Neural crest cell (in vitro differentiated cells): ENCODE measurements at regions not wholly inside any gene's neighbourhood (a gene's known extent, or its start where the extent isn't known, plus 50 kb on each side); places are given as distances from the start of the nearest gene placed in this dataset.

Source experiments
- DNase-seq: peaks from one replicate; pipeline ENCODE4 v3.0.0; 2021; ENCODE audit warnings: low read depth, mixed read lengths, low spot score
- H3K27ac Mint-ChIP-seq: one replicate; pipeline ENCODE4 v1.8.0; 2021; ENCODE audit warnings: mild to moderate bottlenecking, mixed read lengths; ENCODE audit not compliant: unreplicated experiment
- H3K27me3 Mint-ChIP-seq: 2 replicates; pipeline ENCODE4 v1.8.0; 2021; ENCODE audit warnings: low read depth, mild to moderate bottlenecking, mixed read lengths
- H3K36me3 Mint-ChIP-seq: 2 replicates; pipeline ENCODE4 v1.8.0; 2021; ENCODE audit warnings: low read depth, mild to moderate bottlenecking, mixed read lengths
- H3K4me1 Mint-ChIP-seq: 2 replicates; pipeline ENCODE4 v1.8.0; 2021; ENCODE audit warnings: mixed read lengths
- H3K4me3 Mint-ChIP-seq: one replicate; pipeline ENCODE4 v1.8.0; 2021; ENCODE audit warnings: mild to moderate bottlenecking, mixed read lengths
- H3K9me3 Mint-ChIP-seq: 2 replicates; pipeline ENCODE4 v1.8.0; 2021; ENCODE audit warnings: mixed read lengths
- CTCF ChIP-seq: fragments of 200-600 bp; sonication (generic); conservative IDR thresholded peaks from 2 replicates; pipeline ENCODE4 v1.5.0; 2021; ENCODE audit warnings: antibody characterized with exemption, mild to moderate bottlenecking

GRCh38 chr3:159326998-159327397, 525.1 kb downstream of the MFSD1 start:
- TF ChIP-seq CTCF, result no peak
- no peaks in the 10 kb centered on the region for H3K4me1 Mint-ChIP-seq
- H3K4me3 Mint-ChIP-seq, result no peak overlapping the region
- H3K9me3 Mint-ChIP-seq, result no peaks in the 10 kb centered on the region
- no peak overlapping the region for H3K27ac Mint-ChIP-seq
- H3K36me3 Mint-ChIP-seq, result no peaks in the 10 kb centered on the region
- H3K27me3 Mint-ChIP-seq, result no peaks in the 10 kb centered on the region
- no peak for DNase-seq

- H3K9me3 Mint-ChIP-seq, result peaks cover under 1% of the 10 kb centered on the region
- no peaks in the 10 kb centered on the region for H3K27me3 Mint-ChIP-seq
- no peaks in the 10 kb centered on the region for H3K36me3 Mint-ChIP-seq
- TF ChIP-seq CTCF, result no peak
- no peak overlapping the region for H3K27ac Mint-ChIP-seq
- H3K4me3 Mint-ChIP-seq, result no peak overlapping the region
- DNase-seq, result no peak
- no peaks in the 10 kb centered on the region for H3K4me1 Mint-ChIP-seq
Observed at GRCh38 chr3:159332535-159333099, 530.8 kb downstream of the MFSD1 start.

GRCh38 chr3:159339131-159339530, 537.3 kb downstream of the MFSD1 start:
- no peaks in the 10 kb centered on the region for H3K4me1 Mint-ChIP-seq
- no peak overlapping the region for H3K4me3 Mint-ChIP-seq
- H3K27me3 Mint-ChIP-seq, result no peaks in the 10 kb centered on the region
- peaks cover 8% of the 10 kb centered on the region for H3K9me3 Mint-ChIP-seq
- DNase-seq, result no peak
- H3K27ac Mint-ChIP-seq, result no peak overlapping the region
- no peak for TF ChIP-seq CTCF
- peaks cover 3% of the 10 kb centered on the region for H3K36me3 Mint-ChIP-seq

GRCh38 chr3:159340877-159341500, 539.1 kb downstream of the MFSD1 start:
- H3K4me3 Mint-ChIP-seq, result no peak overlapping the region
- H3K27ac Mint-ChIP-seq, result no peak overlapping the region
- peaks cover 3% of the 10 kb centered on the region for H3K36me3 Mint-ChIP-seq
- TF ChIP-seq CTCF, result no peak
- no peaks in the 10 kb centered on the region for H3K4me1 Mint-ChIP-seq
- no peaks in the 10 kb centered on the region for H3K27me3 Mint-ChIP-seq
- H3K9me3 Mint-ChIP-seq, result peaks cover 8% of the 10 kb centered on the region
- no peak for DNase-seq

GRCh38 chr3:159346271-159346903, 544.5 kb downstream of the MFSD1 start:
- Mint-ChIP-seq H3K27me3 (no peaks in the 10 kb centered on the region), H3K36me3 (no peaks in the 10 kb centered on the region), H3K4me3 (no peak overlapping the region), H3K9me3 (no peaks in the 10 kb centered on the region), H3K27ac (no peak overlapping the region), H3K4me1 (no peaks in the 10 kb centered on the region)
- TF ChIP-seq CTCF, result no peak
- no peak for DNase-seq
